H9 (cell line): ENCODE measurements at regions not wholly inside any gene's neighbourhood (a gene's known extent, or its start where the extent isn't known, plus 50 kb on each side); places are given as distances from the start of the nearest gene placed in this dataset.

Source experiments
- DNase-seq: peaks from one replicate; pipeline ENCODE4 v3.0.0-alpha.2; 2017
- H2AFZ ChIP-seq: one replicate; pipeline ENCODE4 v1.6.1; 2013; ENCODE audit warnings: mild to moderate bottlenecking, low read length, control low read depth, moderate library complexity
- H2AK5ac ChIP-seq: 2 replicates; pipeline ENCODE4 v1.6.1; 2013; ENCODE audit warnings: low read length, control low read depth, mixed read lengths; ENCODE audit not compliant: insufficient read length
- H2BK120ac ChIP-seq: one replicate; pipeline ENCODE4 v1.6.1; 2013; ENCODE audit warnings: low read depth, mild to moderate bottlenecking, low read length, control low read depth, inconsistent platforms; ENCODE audit not compliant: poor library complexity, severe bottlenecking
- H2BK12ac ChIP-seq: 2 replicates; pipeline ENCODE4 v1.6.1; 2013; ENCODE audit warnings: low read length, control low read depth, mixed read lengths, low read depth; ENCODE audit not compliant: insufficient read length
- H2BK15ac ChIP-seq: 2 replicates; pipeline ENCODE4 v1.6.1; 2013; ENCODE audit warnings: low read depth, low read length, control low read depth
- H2BK20ac ChIP-seq: one replicate; pipeline ENCODE4 v1.6.1; 2013; ENCODE audit warnings: low read depth, mild to moderate bottlenecking, low read length, control low read depth, inconsistent platforms; ENCODE audit not compliant: poor library complexity, severe bottlenecking
- H2BK5ac ChIP-seq: 2 replicates; pipeline ENCODE4 v1.6.1; 2013; ENCODE audit warnings: low read length, control low read depth, mixed read lengths; ENCODE audit not compliant: insufficient read length
- H3K14ac ChIP-seq: 2 replicates; pipeline ENCODE4 v1.6.1; 2013; ENCODE audit warnings: low read length, control low read depth; ENCODE audit not compliant: insufficient read depth
- H3K18ac ChIP-seq: 2 replicates; pipeline ENCODE4 v1.6.1; 2013; ENCODE audit warnings: low read depth, mild to moderate bottlenecking, mixed read lengths, low read length, control low read depth; ENCODE audit not compliant: insufficient read length
- H3K23ac ChIP-seq: 2 replicates; pipeline ENCODE4 v1.6.1; 2013; ENCODE audit warnings: low read length, control low read depth, mixed read lengths, low read depth; ENCODE audit not compliant: insufficient read length
- H3K23me2 ChIP-seq: 2 replicates; pipeline ENCODE4 v1.6.1; 2013; ENCODE audit warnings: low read depth, mild to moderate bottlenecking, mixed read lengths, low read length, control low read depth; ENCODE audit not compliant: insufficient read length, poor library complexity, severe bottlenecking
- H3K27ac ChIP-seq: 2 replicates; pipeline ENCODE4 v1.5.1; 2013; ENCODE audit warnings: low read length, control low read depth, mixed read lengths, low read depth; ENCODE audit not compliant: insufficient read length
- H3K27me3 ChIP-seq: 2 replicates; pipeline ENCODE4 v1.6.1; 2013; ENCODE audit warnings: low read length, control low read depth, inconsistent platforms; ENCODE audit not compliant: insufficient read depth
- H3K4ac ChIP-seq: 2 replicates; pipeline ENCODE4 v1.6.1; 2013; ENCODE audit warnings: low read depth, mild to moderate bottlenecking, control low read depth, inconsistent platforms, low read length, moderate library complexity
- H3K4me1 ChIP-seq: 2 replicates; pipeline ENCODE4 v1.6.1; 2013; ENCODE audit warnings: low read length, control low read depth, inconsistent platforms; ENCODE audit not compliant: insufficient read depth
- H3K4me2 ChIP-seq: 2 replicates; pipeline ENCODE4 v1.6.1; 2013; ENCODE audit warnings: low read length, control low read depth, mixed read lengths; ENCODE audit not compliant: insufficient read length, insufficient read depth
- H3K56ac ChIP-seq: 2 replicates; pipeline ENCODE4 v1.6.1; 2013; ENCODE audit warnings: low read depth, mild to moderate bottlenecking, mixed read lengths, low read length, control low read depth; ENCODE audit not compliant: insufficient read length
- H3K79me1 ChIP-seq: 2 replicates; pipeline ENCODE4 v1.6.1; 2013; ENCODE audit warnings: low read depth, mild to moderate bottlenecking, moderate library complexity, low read length, control low read depth, inconsistent platforms; ENCODE audit not compliant: insufficient read depth, poor library complexity, severe bottlenecking
- H3K79me2 ChIP-seq: 2 replicates; pipeline ENCODE4 v1.6.1; 2013; ENCODE audit warnings: low read length, control low read depth, inconsistent platforms; ENCODE audit not compliant: insufficient read depth
- H3K9ac ChIP-seq: 2 replicates; pipeline ENCODE4 v1.6.1; 2013; ENCODE audit warnings: low read length, control low read depth, mixed read lengths; ENCODE audit not compliant: insufficient read length; ENCODE audit errors: extremely low read depth
- H3K9me3 ChIP-seq: one replicate; pipeline ENCODE4 v1.6.1; 2013; ENCODE audit warnings: low read depth, low read length, inconsistent platforms; ENCODE audit not compliant: control insufficient read depth
- H3T11ph ChIP-seq: one replicate; pipeline ENCODE4 v1.6.1; 2013; ENCODE audit warnings: mild to moderate bottlenecking, low read length, control low read depth, inconsistent platforms
- H4K20me1 ChIP-seq: one replicate; pipeline ENCODE4 v1.6.1; 2013; ENCODE audit not compliant: control insufficient read depth, insufficient read length, insufficient read depth
- H4K5ac ChIP-seq: 2 replicates; pipeline ENCODE4 v1.6.1; 2013; ENCODE audit warnings: low read depth, mild to moderate bottlenecking, mixed read lengths, low read length, control low read depth; ENCODE audit not compliant: insufficient read length
- H4K8ac ChIP-seq: replicated peaks from 2 replicates; pipeline ENCODE4 v1.6.1; 2013; ENCODE audit warnings: low read length, control low read depth, mixed read lengths, low read depth; ENCODE audit not compliant: insufficient read length
- H4K91ac ChIP-seq: 2 replicates; pipeline ENCODE4 v1.6.1; 2013; ENCODE audit warnings: low read depth, mild to moderate bottlenecking, moderate library complexity, mixed read lengths, low read length, control low read depth; ENCODE audit not compliant: insufficient read length
- H3K27ac Mint-ChIP-seq, 3 experiments: 2 replicates in 2 of 3; 3 replicates in 1 of 3; pipeline ENCODE4 v1.8.0; 2020 to 2021; ENCODE audit warnings: mixed read lengths in 3 of 3, mild to moderate bottlenecking in 1 of 3, moderate library complexity in 1 of 3
- H3K27me3 Mint-ChIP-seq: 2 replicates; pipeline ENCODE4 v1.8.0; 2021; ENCODE audit warnings: low read depth, mild to moderate bottlenecking, moderate library complexity, mixed read lengths
- H3K36me3 Mint-ChIP-seq, 3 experiments: 2 replicates in 2 of 3; 3 replicates in 1 of 3; pipeline ENCODE4 v1.8.0; 2020 to 2021; ENCODE audit warnings: low read depth in 3 of 3, mixed read lengths in 3 of 3; ENCODE audit not compliant: insufficient read depth in 1 of 3
- H3K4me1 Mint-ChIP-seq, 2 experiments: 2 replicates each; pipeline ENCODE4 v1.8.0; 2020; ENCODE audit warnings: mixed read lengths in 2 of 2
- H3K4me3 Mint-ChIP-seq, 2 experiments: 2 replicates in 1 of 2; 3 replicates in 1 of 2; pipeline ENCODE4 v1.8.0; 2020 to 2021; ENCODE audit warnings: mild to moderate bottlenecking in 2 of 2, mixed read lengths in 2 of 2, moderate library complexity in 1 of 2
- H3K9me3 Mint-ChIP-seq, 2 experiments: 2 replicates in 1 of 2; 3 replicates in 1 of 2; pipeline ENCODE4 v1.8.0; 2020; ENCODE audit warnings: mild to moderate bottlenecking in 2 of 2, mixed read lengths in 2 of 2, moderate library complexity in 1 of 2
- CTCF ChIP-seq: fragments of 200-600 bp; sonication (generic); conservative IDR thresholded peaks from 3 replicates; pipeline ENCODE4 v1.8.0; 2021; ENCODE audit warnings: antibody characterized with exemption, mild to moderate bottlenecking

DNA sequence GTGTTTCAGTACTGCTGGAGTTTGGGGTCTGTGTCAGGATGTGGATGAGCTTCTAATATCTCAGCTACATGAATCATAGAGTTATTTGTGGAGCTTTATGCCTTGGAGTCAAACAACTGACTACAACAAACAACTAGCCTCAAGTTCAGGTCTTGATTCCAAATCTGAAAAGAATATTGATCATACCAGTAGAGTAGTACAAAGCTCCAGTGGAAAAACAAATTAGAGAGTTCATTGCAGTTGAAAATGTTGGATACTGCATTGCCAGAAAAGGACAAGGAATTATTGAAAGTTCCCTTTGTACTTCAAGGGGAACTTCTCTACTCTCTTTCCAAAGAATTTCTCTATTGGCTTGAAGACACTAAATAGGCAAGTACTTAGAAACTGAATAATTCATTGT lies 117.6 kb upstream of the CTTNBP2 start:
- H3K27me3 Mint-ChIP-seq = no peaks in the 10 kb centered on the region; the same call in 1 of the 2 replicates
- Histone ChIP-seq H3K56ac (no peak overlapping the region), H3K9ac (no peak overlapping the region), H3K4me1 (no peaks in the 10 kb centered on the region), H2BK20ac (no peak overlapping the region), H2BK15ac (no peak overlapping the region), H3T11ph (no peak overlapping the region), H4K91ac (no peak overlapping the region), H3K14ac (no peak overlapping the region), H4K5ac (no peak overlapping the region), H2AK5ac (no peak overlapping the region), H4K20me1 (no peaks in the 10 kb centered on the region), H3K79me1 (no peaks in the 10 kb centered on the region), H4K8ac (no peak overlapping the region), H3K9me3 (no peaks in the 10 kb centered on the region), H2BK120ac (no peak overlapping the region), H3K18ac (no peak overlapping the region), H3K27me3 (no peaks in the 10 kb centered on the region), H2AFZ (no peak overlapping the region), H2BK12ac (no peak overlapping the region), H3K23me2 (no peaks in the 10 kb centered on the region), H3K4me2 (no peak overlapping the region), H2BK5ac (no peak overlapping the region), H3K27ac (no peak overlapping the region), H3K79me2 (no peaks in the 10 kb centered on the region), H3K23ac (no peak overlapping the region), H3K4ac (no peak overlapping the region)
- H3K36me3 Mint-ChIP-seq = peaks cover 0 to 3% (median 1%) of the 10 kb centered on the region in 3 experiments; a peak in 2 of 7 replicates
- no peak overlapping the region for H3K27ac Mint-ChIP-seq
- peaks cover 14 to 16% of the 10 kb centered on the region in 2 experiments for H3K4me1 Mint-ChIP-seq
- DNase-seq = no peak
- H3K4me3 Mint-ChIP-seq = no peak overlapping the region
- no peak for TF ChIP-seq CTCF
- no peaks in the 10 kb centered on the region for H3K9me3 Mint-ChIP-seq
